H1 (cell line): ENCODE measurements at regions not wholly inside any gene's neighbourhood (a gene's known extent, or its start where the extent isn't known, plus 50 kb on each side); places are given as distances from the start of the nearest gene placed in this dataset.

Source experiments
- ASH2L ChIP-seq: fragments of 200-600, 300-600 bp; sonication (generic); IDR thresholded peaks from one replicate; pipeline ENCODE4 v1.7.1; 2017; ENCODE audit warnings: low read length
- CHD7 ChIP-seq: fragments of 300-600 bp; sonication (generic); IDR thresholded peaks from 2 replicates; pipeline ENCODE4 v1.7.1; 2012; ENCODE audit warnings: low read length, moderate library complexity, mild to moderate bottlenecking, inconsistent platforms; ENCODE audit not compliant: insufficient replicate concordance
- EP300 ChIP-seq, 2 experiments: IDR thresholded peaks; 1 replicate in 1 of 2; 2 replicates in 1 of 2; pipeline ENCODE4 v1.6.1; 2011 to 2012; ENCODE audit warnings: low read depth in 2 of 2, low read length in 2 of 2, mild to moderate bottlenecking in 2 of 2, borderline replicate concordance in 1 of 2, inconsistent platforms in 1 of 2, moderate library complexity in 1 of 2
- GTF2F1 ChIP-seq: IDR thresholded peaks from 2 replicates; pipeline ENCODE4 v1.6.1; 2012; ENCODE audit warnings: low read depth, low read length, improper control_type of control experiment, borderline replicate concordance
- JUN ChIP-seq: IDR thresholded peaks from 2 replicates; pipeline ENCODE4 v1.6.1; 2011; ENCODE audit warnings: low read depth, mild to moderate bottlenecking, improper control_type of control experiment, low read length
- POLR2A ChIP-seq, 2 experiments: IDR thresholded peaks; 1 replicate in 1 of 2; 2 replicates in 1 of 2; pipeline ENCODE4 v1.6.1; 2011; ENCODE audit warnings: low read depth in 2 of 2, low read length in 2 of 2, mild to moderate bottlenecking in 2 of 2; ENCODE audit errors: control extremely low read depth in 1 of 2
- POU5F1 ChIP-seq: IDR thresholded peaks from 2 replicates; pipeline ENCODE4 v1.6.1; 2011; ENCODE audit warnings: low read depth, mild to moderate bottlenecking, low read length, moderate library complexity
- SP4 ChIP-seq: IDR thresholded peaks from 2 replicates; pipeline ENCODE4 v1.6.1; 2012; ENCODE audit warnings: low read length, inconsistent platforms
- SUZ12 ChIP-seq: fragments of 200-600 bp; sonication (generic); IDR thresholded peaks from 2 replicates; pipeline ENCODE4 v1.6.1; 2012; ENCODE audit warnings: mild to moderate bottlenecking, inconsistent platforms, low read length, moderate library complexity, mixed read lengths
- YY1 ChIP-seq: IDR thresholded peaks from 2 replicates; pipeline ENCODE4 v1.6.1; 2011; ENCODE audit warnings: low read depth, mild to moderate bottlenecking, low read length
- TF ChIP-seq, protein P1 (sequence below), 3 experiments: IDR thresholded peaks; 1 replicate in 2 of 3; 2 replicates in 1 of 3; pipeline versions ENCODE4 v1.5.1 to v1.6.1; 2011; ENCODE audit warnings: low read length in 3 of 3, mild to moderate bottlenecking in 3 of 3, inconsistent platforms in 2 of 3, low read depth in 1 of 3, moderate library complexity in 1 of 3; ENCODE audit not compliant: insufficient read depth in 1 of 3; ENCODE audit errors: control extremely low read depth in 1 of 3

DNA sequence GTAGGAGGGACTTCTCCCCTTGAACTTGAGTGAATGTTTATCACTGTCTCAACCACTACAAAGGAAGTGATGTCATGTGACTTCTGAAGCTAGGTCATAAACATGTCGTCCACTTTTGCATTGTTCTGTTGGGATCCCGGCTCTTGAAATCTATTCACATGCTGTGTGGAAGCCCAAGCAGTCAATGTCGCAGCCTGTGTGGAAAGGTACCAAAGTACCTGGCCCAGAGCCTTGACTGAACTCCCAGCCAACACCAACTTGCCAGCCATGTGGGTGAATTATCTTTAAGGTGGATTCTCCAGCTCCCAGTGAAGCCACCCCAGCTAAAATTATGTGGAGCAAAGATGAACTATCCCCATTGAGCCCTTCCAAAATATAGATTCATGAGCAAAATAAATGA is 85.0 kb upstream of the USP38 start:
- TF ChIP-seq YY1 (no peak), SUZ12 (no peak), SP4 (no peak), POLR2A (IDR thresholded peaks at IDR 0.05; ENCODE audit: control extremely low read depth in 1 of 2, low read depth in 2 of 2, low read length in 2 of 2) (no peak), CHD7 (no peak), POU5F1 (no peak), EP300 (IDR thresholded peaks at IDR 0.05; ENCODE audit: borderline replicate concordance in 1 of 2, low read depth in 2 of 2, low read length in 2 of 2) (no peak), GTF2F1 (no peak), JUN (no peak), ASH2L (no peak)
- TF ChIP-seq, protein P1, sequence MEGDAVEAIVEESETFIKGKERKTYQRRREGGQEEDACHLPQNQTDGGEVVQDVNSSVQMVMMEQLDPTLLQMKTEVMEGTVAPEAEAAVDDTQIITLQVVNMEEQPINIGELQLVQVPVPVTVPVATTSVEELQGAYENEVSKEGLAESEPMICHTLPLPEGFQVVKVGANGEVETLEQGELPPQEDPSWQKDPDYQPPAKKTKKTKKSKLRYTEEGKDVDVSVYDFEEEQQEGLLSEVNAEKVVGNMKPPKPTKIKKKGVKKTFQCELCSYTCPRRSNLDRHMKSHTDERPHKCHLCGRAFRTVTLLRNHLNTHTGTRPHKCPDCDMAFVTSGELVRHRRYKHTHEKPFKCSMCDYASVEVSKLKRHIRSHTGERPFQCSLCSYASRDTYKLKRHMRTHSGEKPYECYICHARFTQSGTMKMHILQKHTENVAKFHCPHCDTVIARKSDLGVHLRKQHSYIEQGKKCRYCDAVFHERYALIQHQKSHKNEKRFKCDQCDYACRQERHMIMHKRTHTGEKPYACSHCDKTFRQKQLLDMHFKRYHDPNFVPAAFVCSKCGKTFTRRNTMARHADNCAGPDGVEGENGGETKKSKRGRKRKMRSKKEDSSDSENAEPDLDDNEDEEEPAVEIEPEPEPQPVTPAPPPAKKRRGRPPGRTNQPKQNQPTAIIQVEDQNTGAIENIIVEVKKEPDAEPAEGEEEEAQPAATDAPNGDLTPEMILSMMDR (IDR thresholded peaks at IDR 0.05; ENCODE audit: control extremely low read depth in 1 of 3, insufficient read depth in 1 of 3, low read depth in 1 of 3, low read length in 3 of 3), result no peak
